ENCODE measurements at regions not wholly inside any gene's neighbourhood (a gene's known extent, or its start where the extent isn't known, plus 50 kb on each side); places are given as distances from the start of the nearest gene placed in this dataset.
"Not testable (repeated sequence)": the region's sequence is repeated elsewhere in the genome, so short reads cannot be mapped to it uniquely, and the experiment has no call there.

- H3K4me3 ChIP-seq: no peak overlapping the region
- H3K9me3 ChIP-seq: no peaks in the 10 kb centered on the region
- TF ChIP-seq POLR2A (IDR thresholded peaks at IDR 0.05) (no peak), EP300 (IDR thresholded peaks at IDR 0.05) (no peak), CTCF (IDR thresholded peaks at IDR 0.05) (no peak)
- H3K27ac ChIP-seq: no peak overlapping the region
- no peak for ATAC-seq
- H3K4me1 ChIP-seq: no peaks in the 10 kb centered on the region
- no peaks in the 10 kb centered on the region for H3K36me3 ChIP-seq
- H3K27me3 ChIP-seq: no peaks in the 10 kb centered on the region
Measured at GRCh38 chr2:163982938-163983337, 247.1 kb upstream of the FIGN start.

- no peak overlapping the region for H3K27ac ChIP-seq
- 14 to 19% methylated on average over 1 of the region's 1 CpG for WGBS, 2 donors (ENCODE audit: low coverage in 1 of 2)
- no peak for ATAC-seq
- no peaks in the 10 kb centered on the region for H3K36me3 ChIP-seq
- H3K27me3 ChIP-seq: no peaks in the 10 kb centered on the region
- H3K9me3 ChIP-seq: no peaks in the 10 kb centered on the region
- peaks cover 0 to 8% (median 0%) of the 10 kb centered on the region in 3 donors for H3K4me1 ChIP-seq
- no peak overlapping the region for H3K4me3 ChIP-seq
- TF ChIP-seq CTCF (IDR thresholded peaks at IDR 0.05) (no peak), EP300 (IDR thresholded peaks at IDR 0.05) (no peak), POLR2A (IDR thresholded peaks at IDR 0.05) (no peak), POLR2AphosphoS5 (IDR thresholded peaks at IDR 0.05) (no peak)
Measured at GRCh38 chr2:163974766-163975165, 239.0 kb upstream of the FIGN start.

- 37 to 54% methylated on average over 4 of the region's 4 CpGs for WGBS, 2 donors (ENCODE audit: low coverage in 1 of 2)
- Histone ChIP-seq H3K27ac (no peak overlapping the region), H3K36me3 (no peaks in the 10 kb centered on the region), H3K9me3 (no peaks in the 10 kb centered on the region), H3K4me3 (no peak overlapping the region), H3K27me3 (no peaks in the 10 kb centered on the region), H3K4me1 (peaks cover 0 to 8% (median 0%) of the 10 kb centered on the region in 3 donors)
- TF ChIP-seq CTCF (IDR thresholded peaks at IDR 0.05) (no peak), EP300 (IDR thresholded peaks at IDR 0.05) (no peak), POLR2AphosphoS5 (IDR thresholded peaks at IDR 0.05) (no peak), POLR2A (IDR thresholded peaks at IDR 0.05) (no peak)
- no peak for ATAC-seq
Measured at GRCh38 chr2:163970058-163970813, 234.4 kb upstream of the FIGN start.

GRCh38 chr2:163964278-163964677 lies 228.5 kb upstream of the FIGN start:
- WGBS, 2 donors (ENCODE audit: low coverage in 1 of 2): 95 to 97% methylated on average over 5 to 6 of the region's 6 CpGs
- not testable (repeated sequence) for H3K9me3 ChIP-seq, ATAC-seq, H3K27me3 ChIP-seq, H3K4me1 ChIP-seq, H3K36me3 ChIP-seq, H3K4me3 ChIP-seq, H3K27ac ChIP-seq

- Histone ChIP-seq H3K4me1 (no peaks in the 10 kb centered on the region), H3K36me3 (no peaks in the 10 kb centered on the region), H3K4me3 (no peak overlapping the region), H3K9me3 (peaks cover 0 to 8% (median 0%) of the 10 kb centered on the region in 3 donors), H3K27ac (no peak overlapping the region), H3K27me3 (no peaks in the 10 kb centered on the region)
- 84 to 86% methylated on average over 5 of the region's 5 CpGs for WGBS, 2 donors (ENCODE audit: low coverage in 1 of 2)
- no peak for ATAC-seq
- TF ChIP-seq EP300 (IDR thresholded peaks at IDR 0.05): no peak
- TF ChIP-seq POLR2AphosphoS5 (IDR thresholded peaks at IDR 0.05): no peak
- no peak for TF ChIP-seq POLR2A (IDR thresholded peaks at IDR 0.05)
- no peak for TF ChIP-seq CTCF (IDR thresholded peaks at IDR 0.05)
Measured at GRCh38 chr2:163953390-163953907, 217.6 kb upstream of the FIGN start.

All from gastroesophageal sphincter (tissue), 4 donors.